B cell (primary cell): ENCODE measurements at regions not wholly inside any gene's neighbourhood (a gene's known extent, or its start where the extent isn't known, plus 50 kb on each side); places are given as distances from the start of the nearest gene placed in this dataset.

Source experiments
- ATAC-seq: fragments of 200-7000 bp; cut with Tn5 transposase; one replicate; pipeline ENCODE4 v1.10.0; 2021; ENCODE audit warnings: low read depth, mild to moderate bottlenecking, moderate number of reproducible peaks, moderate library complexity
- CTCF ChIA-PET: fragments of 350-600 bp; sonication (Branson Sonifier 250); formaldehyde crosslinking; loops from one replicate; lab custom pipeline; 2021; ENCODE audit warnings: antibody characterized with exemption, inconsistent platforms; lab: Charles Lee
- POLR2A ChIA-PET: fragments of 350-600 bp; sonication (Branson Sonifier 250); formaldehyde crosslinking; loops from one replicate; lab custom pipeline; 2021; ENCODE audit warnings: antibody characterized with exemption; lab: Charles Lee
- DNase-seq: peaks from one replicate; pipeline ENCODE4 v3.0.0; 2013
- H2AFZ ChIP-seq: 2 replicates; pipeline ENCODE4 v1.6.1; 2012; ENCODE audit warnings: mild to moderate bottlenecking, low read depth, low read length; ENCODE audit not compliant: insufficient read depth, poor library complexity, severe bottlenecking
- H3K27ac ChIP-seq, 2 donors: 1 replicate in 1 of 2; 2 replicates in 1 of 2; pipeline ENCODE4 v1.5.1; 2012 to 2013; ENCODE audit warnings: low read length in 2 of 2, mild to moderate bottlenecking in 2 of 2, moderate library complexity in 1 of 2
- H3K27me3 ChIP-seq, 4 experiments: fragments of 200-600 bp in 1 of 4; sonication (generic) in 1 of 4; replicated peaks in 1 of 4; 1 replicate in 2 of 4; 2 replicates in 2 of 4; pipeline versions ENCODE4 v1.6.1 to v1.7.0; 2013 to 2016; ENCODE audit warnings: low read length in 3 of 4, mild to moderate bottlenecking in 2 of 4, mixed read lengths in 1 of 4, moderate library complexity in 1 of 4; ENCODE audit not compliant: insufficient read depth in 4 of 4, control insufficient read depth in 3 of 4; ENCODE audit errors: control extremely low read depth in 1 of 4
- H3K36me3 ChIP-seq, 2 experiments: replicated peaks in 1 of 2; 1 replicate in 1 of 2; 2 replicates in 1 of 2; pipeline versions ENCODE4 v1.6.1 to v1.7.1; 2013; ENCODE audit warnings: low read length in 1 of 2; ENCODE audit not compliant: insufficient read depth in 2 of 2, control insufficient read depth in 1 of 2; ENCODE audit errors: control extremely low read depth in 1 of 2, extremely low read depth in 1 of 2
- H3K4me1 ChIP-seq, 2 donors: fragments of 200-600 bp in 1 of 2; sonication (generic) in 1 of 2; 1 replicate in 1 of 2; 2 replicates in 1 of 2; pipeline versions ENCODE4 v1.5.1 to v1.6.1; 2013 to 2017; ENCODE audit warnings: low read length in 2 of 2; ENCODE audit not compliant: control insufficient read depth in 2 of 2, insufficient read depth in 2 of 2
- H3K4me2 ChIP-seq: replicated peaks from 2 replicates; pipeline ENCODE3; 2012; ENCODE audit warnings: mild to moderate bottlenecking, low read depth, low read length; ENCODE audit not compliant: poor library complexity, severe bottlenecking
- H3K4me3 ChIP-seq, 5 experiments: fragments of 200-600 bp in 1 of 5; sonication (generic) in 1 of 5; 1 replicate in 3 of 5; 2 replicates in 2 of 5; pipeline versions ENCODE4 v1.5.1 to v1.7.0; 2011 to 2016; ENCODE audit warnings: low read length in 4 of 5, mild to moderate bottlenecking in 4 of 5, low read depth in 2 of 5, control low read depth in 1 of 5, moderate library complexity in 1 of 5; ENCODE audit not compliant: insufficient read depth in 1 of 5; ENCODE audit errors: control extremely low read depth in 1 of 5, extremely low read depth in 1 of 5
- H3K79me2 ChIP-seq: fragments of 200-600 bp; sonication (generic); one replicate; pipeline ENCODE4 v1.6.0; 2016; ENCODE audit warnings: low read length; ENCODE audit not compliant: control insufficient read depth, insufficient read depth
- H3K9ac ChIP-seq: fragments of 200-600 bp; sonication (generic); 2 replicates; pipeline ENCODE4 v1.6.1; 2017; ENCODE audit warnings: mild to moderate bottlenecking, low read length, moderate library complexity
- H3K9me3 ChIP-seq, 3 donors: one replicate each; pipeline versions ENCODE4 v1.6.1 to v1.7.1; 2013; ENCODE audit warnings: low read length in 2 of 3; ENCODE audit not compliant: control insufficient read depth in 2 of 3, insufficient read depth in 1 of 3; ENCODE audit errors: control extremely low read depth in 1 of 3
- H4K20me1 ChIP-seq: 2 replicates; pipeline ENCODE4 v1.6.0; 2012; ENCODE audit warnings: mild to moderate bottlenecking, low read length; ENCODE audit not compliant: insufficient read depth, control insufficient read depth, poor library complexity, severe bottlenecking
- H3K27ac Mint-ChIP-seq: one replicate; pipeline ENCODE4 v1.8.0; 2021; ENCODE audit warnings: mixed read lengths
- H3K27me3 Mint-ChIP-seq: one replicate; pipeline ENCODE4 v1.8.0; 2021; ENCODE audit warnings: mixed read lengths
- H3K4me1 Mint-ChIP-seq: one replicate; pipeline ENCODE4 v1.8.0; 2021; ENCODE audit warnings: mixed read lengths
- H3K4me3 Mint-ChIP-seq: one replicate; pipeline ENCODE4 v1.8.0; 2021; ENCODE audit warnings: mixed read lengths
- H3K9me3 Mint-ChIP-seq: one replicate; pipeline ENCODE4 v1.8.0; 2022; ENCODE audit warnings: mixed read lengths; ENCODE audit not compliant: insufficient read depth
- CTCF ChIP-seq: fragments of 200-600 bp; IDR thresholded peaks from one replicate; pipeline ENCODE4 v1.8.0; 2022; ENCODE audit warnings: antibody characterized with exemption, mild to moderate bottlenecking
- EZH2 ChIP-seq: IDR thresholded peaks from 2 replicates; pipeline ENCODE4 v1.6.1; 2012; ENCODE audit warnings: borderline replicate concordance, low read depth, mild to moderate bottlenecking, moderate library complexity, low read length; ENCODE audit not compliant: insufficient read depth, poor library complexity, severe bottlenecking
- WGBS: methylation state at CpG from one replicate; pipeline ENCODE4 v1.1.5; 2013; ENCODE audit warnings: missing lambda C conversion rate; ENCODE audit not compliant: insufficient coverage; 5-methylcytosine and 5-hydroxymethylcytosine counted together
- intact Hi-C: fragments of 100-400 bp; cut with micrococcal nuclease; formaldehyde crosslinking; loops from one replicate; pipeline ENCODE4 v1.10.0; 2022

- H3K9me3 Mint-ChIP-seq = no peaks in the 10 kb centered on the region
- H3K27ac ChIP-seq = no peak overlapping the region
- TF ChIP-seq EZH2 = no peak
- TF ChIP-seq CTCF = no peak
- no peak overlapping the region for H3K27ac Mint-ChIP-seq
- peaks cover 2% of the 10 kb centered on the region for H3K4me1 Mint-ChIP-seq
- ChIA-PET POLR2A (no interaction called here), CTCF (no interaction called here)
- no peak overlapping the region for H3K9ac ChIP-seq
- DNase-seq = no peak
- H3K36me3 ChIP-seq = no peaks in the 10 kb centered on the region
- H3K27me3 Mint-ChIP-seq = peaks cover 14% of the 10 kb centered on the region
- no peak overlapping the region for H3K4me3 Mint-ChIP-seq
- H3K9me3 ChIP-seq = no peaks in the 10 kb centered on the region
- ATAC-seq = no peak
- H3K79me2 ChIP-seq = no peaks in the 10 kb centered on the region
- intact Hi-C loops = no loop called here
- no peak overlapping the region for H3K4me2 ChIP-seq
- H2AFZ ChIP-seq = no peak overlapping the region
- no peak overlapping the region for H3K4me3 ChIP-seq
- 88% methylated on average over 13 of the region's 15 CpGs for WGBS
- no peaks in the 10 kb centered on the region for H3K27me3 ChIP-seq
- no peaks in the 10 kb centered on the region for H4K20me1 ChIP-seq
- H3K4me1 ChIP-seq = peaks cover 4 to 5% of the 10 kb centered on the region in 2 donors
Observed at GRCh38 chr9:15370466-15371447, 51.9 kb upstream of the SNAPC3 start.

GRCh38 chr9:15369871-15370270 is 52.8 kb upstream of the SNAPC3 start:
- WGBS = 100% methylated on average over 1 of the region's 1 CpG
- POLR2A ChIA-PET = no interaction called here

More at GRCh38 chr9:15369871-15370270, 52.8 kb upstream of the SNAPC3 start:
- ATAC-seq (no peak), DNase-seq (no peak)
- H3K27me3 ChIP-seq = no peaks in the 10 kb centered on the region
- no peak overlapping the region for H3K9ac ChIP-seq
- H2AFZ ChIP-seq = no peak overlapping the region
- peaks cover 0 to 1% (median 0%) of the 10 kb centered on the region in 3 donors for H3K9me3 ChIP-seq
- no peak overlapping the region for H3K4me3 ChIP-seq
- H3K27ac Mint-ChIP-seq = no peak overlapping the region
- peaks cover 14% of the 10 kb centered on the region for H3K27me3 Mint-ChIP-seq
- H3K4me1 ChIP-seq = peaks cover 4 to 5% of the 10 kb centered on the region in 2 donors
- intact Hi-C loops = no loop called here
- no peaks in the 10 kb centered on the region for H4K20me1 ChIP-seq
- CTCF ChIA-PET = interaction anchor here (0.7 kb wide), 1 partner anchor 158 kb away, joined by 3 read pairs; no protein-coding TSS in a partner anchor
- H3K27ac ChIP-seq = no peak overlapping the region
- no peaks in the 10 kb centered on the region for H3K36me3 ChIP-seq
- TF ChIP-seq EZH2 (no peak), CTCF (no peak)
- H3K4me2 ChIP-seq = no peak overlapping the region
- no peak overlapping the region for H3K4me3 Mint-ChIP-seq
- no peaks in the 10 kb centered on the region for H3K9me3 Mint-ChIP-seq
- no peaks in the 10 kb centered on the region for H3K79me2 ChIP-seq
- peaks cover under 1% of the 10 kb centered on the region for H3K4me1 Mint-ChIP-seq
